HG02642 (cell line): ENCODE measurements at regions not wholly inside any gene's neighbourhood (a gene's known extent, or its start where the extent isn't known, plus 50 kb on each side); places are given as distances from the start of the nearest gene placed in this dataset.

Experiments used
- ATAC-seq: cut with Tn5 transposase; IDR thresholded peaks from one replicate; pipeline ENCODE4 v1.9.1; 2021; ENCODE audit warnings: mild to moderate bottlenecking; ENCODE audit not compliant: unreplicated experiment, poor library complexity

GRCh38 chr4:111802191-111802590 lies 343.1 kb upstream of the FAM241A start:
- no peak for ATAC-seq

- no peak for ATAC-seq
Measured at GRCh38 chr4:111806331-111806730, 338.9 kb upstream of the FAM241A start.

DNA sequence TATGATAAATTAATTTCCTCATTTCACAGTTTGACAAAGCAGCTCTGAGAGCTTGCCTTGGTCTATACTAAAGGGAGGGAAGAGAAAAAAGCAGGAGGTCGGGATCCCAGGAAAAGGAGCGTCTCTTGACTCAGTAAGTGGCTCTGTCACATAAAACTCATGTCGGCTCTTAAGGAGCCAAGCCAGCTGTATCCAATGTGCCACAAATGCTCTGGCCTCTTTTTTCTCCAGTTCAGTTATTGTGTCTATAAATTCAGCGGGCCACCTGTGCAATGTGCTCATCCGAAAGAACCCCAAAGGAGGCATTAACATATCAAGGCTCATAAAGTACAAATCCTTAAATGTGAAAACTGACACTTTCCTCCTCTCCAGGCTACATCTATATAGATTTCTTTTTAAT lies 337.7 kb upstream of the FAM241A start:
- ATAC-seq: no peak

DNA sequence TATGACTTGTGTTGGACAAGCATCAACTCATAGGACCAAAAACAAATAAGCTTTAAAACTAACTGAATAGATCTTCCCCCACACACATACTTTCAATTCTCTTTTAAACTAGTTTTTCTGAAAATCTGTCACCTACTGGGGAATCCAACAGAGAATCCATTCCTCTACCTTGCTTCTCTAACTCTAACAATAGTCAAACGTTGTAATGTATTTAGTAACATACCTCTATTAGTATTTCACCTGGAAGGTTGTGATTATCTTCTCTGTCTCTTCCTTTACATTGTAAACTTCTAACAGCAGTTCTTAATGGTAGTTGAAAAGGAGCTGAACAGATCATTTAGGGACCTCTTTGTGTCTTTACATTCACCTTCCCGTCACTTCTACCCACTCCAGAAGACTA lies 337.1 kb upstream of the FAM241A start:
- ATAC-seq: no peak

GRCh38 chr4:111811661-111812060 lies 333.6 kb upstream of the FAM241A start:
- no peak for ATAC-seq

- ATAC-seq: no peak
Measured at GRCh38 chr4:111812114-111812513, 333.1 kb upstream of the FAM241A start.

- ATAC-seq: no peak
Measured at GRCh38 chr4:111812760-111813159, 332.5 kb upstream of the FAM241A start.

DNA sequence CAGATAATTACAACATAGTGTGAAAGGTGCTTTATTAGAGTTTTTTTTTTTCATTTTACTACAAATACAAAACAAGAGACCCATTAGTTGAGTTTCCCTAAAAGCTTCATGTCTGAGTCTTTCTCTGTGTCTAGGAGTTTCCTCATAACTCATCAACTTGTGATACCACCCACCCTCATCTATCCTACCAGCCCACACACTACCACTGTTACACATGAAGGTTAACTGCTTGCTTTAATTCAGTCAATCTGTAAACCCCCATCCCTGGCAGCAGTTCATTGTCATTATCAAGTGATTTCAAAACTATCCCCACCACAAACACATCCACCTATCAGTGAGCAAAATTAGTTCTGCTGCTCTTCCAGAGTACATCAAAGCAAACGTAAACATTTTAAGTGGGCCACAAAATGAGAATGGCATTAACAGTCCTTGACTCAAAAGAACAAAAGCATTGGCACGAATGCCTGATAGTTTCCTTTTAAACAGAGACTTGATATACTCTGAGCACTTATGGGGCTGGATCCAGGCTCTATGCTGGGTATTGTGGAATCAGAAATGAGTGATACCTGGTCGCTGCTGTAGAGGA lies 331.6 kb upstream of the FAM241A start:
- ATAC-seq: no peak

GRCh38 chr4:111814961-111815360 lies 330.3 kb upstream of the FAM241A start:
- no peak for ATAC-seq

- ATAC-seq: no peak
Measured at GRCh38 chr4:111821342-111821741, 323.9 kb upstream of the FAM241A start.

DNA sequence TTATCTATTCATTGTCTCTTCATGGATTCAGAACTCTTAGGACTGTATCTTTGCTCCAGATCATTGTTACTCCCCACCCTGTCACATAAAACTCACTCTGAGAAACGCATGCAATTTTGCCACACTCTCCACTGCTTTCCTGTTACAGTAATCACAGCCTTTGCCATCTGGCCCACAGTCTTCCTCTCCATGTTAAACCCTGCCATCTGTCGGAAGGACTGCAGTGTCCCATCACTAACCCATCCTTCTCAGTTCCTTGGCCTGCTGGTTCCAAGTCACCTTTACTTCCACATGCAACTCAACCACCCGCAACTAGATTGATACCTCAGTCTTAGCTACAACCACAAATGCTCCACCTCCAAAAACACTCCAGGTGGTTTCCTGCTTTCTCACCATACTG lies 308.7 kb upstream of the FAM241A start:
- no peak for ATAC-seq

DNA sequence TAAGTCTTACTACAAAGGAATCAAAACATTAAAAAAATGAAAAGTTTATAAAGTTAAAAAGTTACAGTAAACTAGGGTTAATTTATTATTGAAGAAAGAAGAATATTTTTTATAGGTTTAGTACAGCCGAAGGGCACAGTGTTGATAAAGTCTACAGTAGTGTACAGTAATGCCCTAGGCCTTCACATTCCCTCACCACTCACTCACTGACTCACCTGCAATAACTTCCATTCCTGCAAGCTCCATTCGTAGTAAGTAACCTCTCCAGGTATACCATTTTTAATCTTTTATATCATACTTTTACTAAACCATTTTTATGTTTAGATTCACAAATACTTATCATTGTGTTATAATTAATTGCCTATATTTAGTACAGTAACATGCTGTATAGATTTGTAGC lies 307.5 kb upstream of the FAM241A start:
- ATAC-seq: no peak

- peak; percentile 82 for ATAC-seq
Measured at GRCh38 chr4:111838406-111838930, 306.8 kb upstream of the FAM241A start.

GRCh38 chr4:111839141-111839540 lies 306.1 kb upstream of the FAM241A start:
- no peak for ATAC-seq

- ATAC-seq: no peak
Measured at GRCh38 chr4:111842336-111842735, 302.9 kb upstream of the FAM241A start.

DNA sequence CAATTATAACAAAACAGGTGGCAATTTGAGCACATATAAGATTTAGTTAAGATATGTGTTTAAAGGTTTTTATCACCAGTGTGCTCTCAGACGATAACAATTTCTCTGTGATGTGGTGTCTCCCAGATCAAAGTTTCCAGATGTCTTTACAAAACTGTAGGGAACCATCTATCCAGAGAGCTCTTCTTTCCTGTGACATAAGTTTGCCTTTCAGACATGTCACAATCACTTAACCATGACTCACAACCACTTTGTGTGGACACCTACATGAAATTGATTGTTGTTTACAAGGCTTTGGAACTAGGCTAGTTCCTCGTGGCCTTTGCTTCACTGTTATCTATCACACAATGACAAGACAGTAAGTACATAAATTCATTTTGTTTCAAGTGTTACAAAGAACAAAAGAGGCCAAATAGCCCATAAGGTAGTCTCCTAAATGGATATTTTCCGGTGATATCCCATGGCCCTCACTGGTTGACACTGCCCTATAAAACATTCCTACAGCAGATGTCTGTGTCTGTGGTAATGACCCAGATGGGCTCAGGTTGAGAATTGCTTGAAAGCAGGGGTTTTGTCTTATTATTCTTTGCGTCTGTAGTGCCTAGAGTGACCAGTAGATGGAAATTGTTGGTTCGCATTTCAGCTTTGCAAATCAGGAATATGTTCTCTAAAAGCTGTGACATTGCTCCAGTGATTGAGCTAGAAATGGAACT lies 297.8 kb upstream of the FAM241A start:
- ATAC-seq: no peak

DNA sequence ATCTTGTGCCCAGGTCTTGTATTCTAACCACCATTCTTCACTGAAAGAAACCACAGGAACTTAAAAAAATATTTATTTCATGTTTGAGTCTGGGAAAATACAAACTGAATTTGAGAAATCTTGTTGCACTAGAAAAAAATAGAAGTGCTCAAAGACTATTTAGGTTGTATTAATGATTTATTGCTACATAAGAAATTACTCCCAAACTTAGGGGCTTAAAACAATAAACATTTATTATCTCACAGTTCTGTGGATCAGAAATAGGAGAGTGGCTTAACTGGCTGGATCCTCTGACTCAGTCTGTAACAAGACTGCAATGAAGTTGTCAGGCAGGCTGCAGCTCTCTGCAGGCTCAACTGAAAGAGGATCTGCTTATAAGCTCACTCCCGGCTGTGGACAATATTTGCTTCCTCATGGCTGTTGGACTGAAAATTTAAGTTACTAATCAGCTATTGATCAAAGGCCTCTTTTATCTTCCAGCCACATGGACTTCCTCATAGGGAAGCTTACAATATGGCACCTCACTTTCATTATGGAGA lies 295.4 kb upstream of the FAM241A start:
- ATAC-seq: no peak

DNA sequence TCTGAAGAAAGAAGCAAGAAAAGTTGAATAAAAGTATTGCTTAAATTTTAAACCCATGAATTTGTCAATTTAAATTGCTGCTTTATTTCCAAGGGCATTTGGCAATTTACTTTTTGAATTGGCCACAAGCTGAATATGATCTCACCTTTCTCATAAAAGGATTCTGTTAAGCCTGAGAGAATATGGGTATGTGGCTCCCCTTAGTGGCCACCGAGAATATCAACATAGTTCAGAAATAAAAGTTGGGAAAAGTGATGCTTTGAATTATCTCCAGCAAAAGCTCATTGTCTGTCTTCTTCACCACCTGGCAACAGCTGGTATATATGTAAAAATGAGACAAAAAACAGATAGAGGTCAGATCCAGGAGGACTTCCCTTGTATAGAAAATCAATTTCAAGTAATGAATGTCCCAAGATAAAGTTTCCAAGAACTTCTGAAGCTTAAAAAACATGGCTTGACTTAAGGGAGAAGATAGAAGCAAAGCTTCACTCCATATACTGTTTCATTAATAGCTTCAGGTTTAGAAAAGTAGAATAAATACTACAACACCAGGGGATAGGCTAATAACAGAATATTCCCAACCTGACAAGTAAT lies 290.7 kb upstream of the FAM241A start:
- peak; percentile 64 for ATAC-seq

GRCh38 chr4:111855308-111855707 lies 289.9 kb upstream of the FAM241A start:
- no peak for ATAC-seq

DNA sequence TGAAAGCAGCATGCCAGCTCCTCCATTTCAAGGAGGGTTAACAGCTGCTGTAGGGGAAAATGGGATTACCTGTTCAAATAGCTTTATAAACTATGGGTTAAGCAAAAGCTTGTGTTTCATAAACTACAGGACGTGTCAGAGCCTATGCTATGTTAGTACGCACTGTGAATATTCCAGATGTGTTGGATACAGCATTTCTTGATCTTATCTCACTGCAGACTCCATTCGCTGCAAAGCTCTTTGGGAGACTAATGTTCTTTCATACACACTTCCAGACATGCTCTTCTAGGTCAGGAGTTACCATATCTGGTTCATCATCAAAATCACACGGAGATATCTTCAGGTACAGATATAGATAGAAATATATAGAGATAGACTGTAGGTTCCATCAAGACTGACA lies 281.2 kb upstream of the FAM241A start:
- ATAC-seq: no peak

DNA sequence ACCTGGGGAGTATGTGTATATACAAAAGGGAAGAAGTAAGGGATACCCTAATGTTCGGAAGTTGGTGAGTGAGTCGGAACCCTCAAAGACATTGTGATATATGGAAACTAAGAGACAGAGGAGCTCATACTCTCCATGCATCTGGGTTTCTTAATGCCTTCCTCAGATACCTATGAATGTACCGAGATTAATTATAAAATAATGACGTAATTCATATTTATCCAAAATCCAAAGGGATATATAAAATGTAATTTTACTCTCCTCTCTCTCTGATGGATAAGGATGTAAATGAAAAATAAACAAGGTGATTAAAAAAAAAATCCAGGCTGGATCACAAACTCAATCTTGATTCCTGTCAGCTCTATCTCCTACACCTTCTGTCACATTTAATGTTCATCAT lies 275.9 kb upstream of the FAM241A start:
- no peak for ATAC-seq
